Stimulated activated CD4-positive, alpha-beta T cell treated with anti-CD3 and anti-CD28 coated beads, Interleukin-2, amount 100 ng/mL, for 4 hours (primary cell): ENCODE measurements at regions not wholly inside any gene's neighbourhood (a gene's known extent, or its start where the extent isn't known, plus 50 kb on each side); places are given as distances from the start of the nearest gene placed in this dataset.
"Not testable (repeated sequence)": the region's sequence is repeated elsewhere in the genome, so short reads cannot be mapped to it uniquely, and the experiment has no call there.

Source experiments
- DNase-seq: peaks from one replicate; pipeline ENCODE4 v3.0.0-alpha.2; 2020; ENCODE audit warnings: low read depth

DNA sequence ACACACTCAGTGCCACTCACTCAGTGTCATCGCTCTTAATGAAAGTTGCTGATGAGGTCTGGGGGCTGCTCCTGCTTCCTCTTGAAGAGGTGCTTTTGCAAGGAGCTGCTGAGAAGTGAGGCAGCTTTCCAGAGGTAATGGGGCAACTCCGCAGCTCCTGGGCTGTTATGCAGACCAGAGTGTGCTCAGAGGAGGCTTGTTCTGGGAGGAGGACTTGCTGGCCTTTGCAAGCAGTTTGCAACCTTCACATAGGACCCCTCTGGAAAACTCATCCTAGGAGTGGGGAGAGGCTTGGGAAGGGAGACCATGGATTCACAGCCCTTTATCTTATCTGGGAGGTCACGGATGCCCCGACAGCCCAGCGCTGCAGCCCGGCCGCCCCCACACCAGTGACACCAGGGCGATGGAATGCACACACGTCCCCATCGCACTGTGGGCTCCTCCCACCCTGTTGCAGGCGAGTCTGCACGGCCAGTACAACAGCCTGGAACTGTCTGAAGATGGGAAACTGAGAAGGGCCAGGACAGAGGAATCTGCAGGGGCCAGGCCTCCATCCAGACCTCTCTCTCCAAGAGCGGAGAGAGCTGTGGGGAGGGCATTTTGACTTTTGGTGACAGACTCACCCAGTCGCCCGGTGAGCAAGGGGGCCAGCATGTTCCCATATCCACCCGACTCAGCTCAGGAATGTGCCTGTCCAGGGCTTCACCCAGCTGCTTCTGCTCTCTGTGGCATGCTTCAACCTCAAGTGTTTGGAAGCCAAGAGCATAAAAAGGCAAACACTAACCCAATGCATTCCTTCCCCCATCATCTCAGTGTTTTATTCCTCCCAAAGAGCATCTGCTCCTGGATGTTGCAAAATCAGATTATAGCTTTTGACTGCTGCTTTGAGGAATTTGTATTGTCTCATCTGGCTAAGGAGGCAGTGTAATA, 78.6 kb upstream of the ZNF469 start:
- no peak for DNase-seq

DNA sequence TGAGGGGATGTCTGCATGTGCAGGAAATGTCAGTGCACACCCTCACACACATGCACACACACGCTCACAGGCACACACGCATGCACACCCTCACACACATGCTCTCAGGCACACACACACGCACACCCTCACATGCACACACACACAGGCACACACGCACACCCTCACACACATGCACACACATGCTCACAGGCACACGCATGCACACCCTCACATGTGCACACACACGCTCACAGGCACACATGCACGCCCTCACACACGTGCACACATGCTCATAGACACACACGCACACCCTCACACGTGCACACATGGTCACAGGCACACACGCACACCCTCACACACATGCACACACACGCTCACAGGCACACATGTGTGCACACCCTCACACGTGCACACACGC, 77.6 kb upstream of the ZNF469 start:
- DNase-seq, result no peak

- DNase-seq, result no peak
Observed at GRCh38 chr16:88306411-88306810, 76.3 kb upstream of the ZNF469 start.

- DNase-seq, result no peak
Observed at GRCh38 chr16:88306860-88307545, 75.8 kb upstream of the ZNF469 start.

DNA sequence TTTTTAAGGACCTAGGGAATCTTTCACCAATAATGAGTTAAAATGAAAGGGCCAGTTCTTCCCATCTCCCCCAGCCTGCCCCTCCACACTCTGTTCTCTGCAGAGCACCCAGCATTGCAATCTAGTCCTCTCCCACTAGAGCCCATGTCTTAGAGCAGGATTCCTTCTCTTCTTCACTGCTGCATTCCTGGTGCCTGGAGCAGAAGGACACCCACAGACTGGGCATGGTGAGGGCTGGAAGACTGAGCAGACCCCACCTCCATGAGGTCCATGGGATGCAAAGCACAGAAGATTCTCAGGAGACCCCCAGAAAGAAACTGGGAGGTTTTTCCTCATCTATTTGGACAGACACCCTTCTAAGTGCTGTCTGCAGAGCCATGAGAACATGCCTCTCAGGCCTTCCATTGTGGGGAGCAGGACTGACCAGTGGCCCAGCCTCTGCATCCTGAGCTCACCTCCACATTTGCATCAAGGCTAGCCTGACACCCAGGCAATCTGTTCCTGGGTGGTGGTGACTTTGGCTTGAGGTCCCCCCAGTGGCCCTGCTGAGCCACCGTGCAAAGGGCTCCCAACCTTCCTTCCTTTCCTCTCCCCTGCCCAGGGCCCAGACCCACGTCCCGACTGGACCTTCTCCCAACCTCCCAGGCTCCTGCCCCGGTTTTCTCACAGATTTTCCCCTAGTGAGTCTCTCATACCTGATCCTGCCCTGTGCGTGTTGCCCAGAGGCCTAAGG, 74.2 kb upstream of the ZNF469 start:
- DNase-seq, result no peak

DNA sequence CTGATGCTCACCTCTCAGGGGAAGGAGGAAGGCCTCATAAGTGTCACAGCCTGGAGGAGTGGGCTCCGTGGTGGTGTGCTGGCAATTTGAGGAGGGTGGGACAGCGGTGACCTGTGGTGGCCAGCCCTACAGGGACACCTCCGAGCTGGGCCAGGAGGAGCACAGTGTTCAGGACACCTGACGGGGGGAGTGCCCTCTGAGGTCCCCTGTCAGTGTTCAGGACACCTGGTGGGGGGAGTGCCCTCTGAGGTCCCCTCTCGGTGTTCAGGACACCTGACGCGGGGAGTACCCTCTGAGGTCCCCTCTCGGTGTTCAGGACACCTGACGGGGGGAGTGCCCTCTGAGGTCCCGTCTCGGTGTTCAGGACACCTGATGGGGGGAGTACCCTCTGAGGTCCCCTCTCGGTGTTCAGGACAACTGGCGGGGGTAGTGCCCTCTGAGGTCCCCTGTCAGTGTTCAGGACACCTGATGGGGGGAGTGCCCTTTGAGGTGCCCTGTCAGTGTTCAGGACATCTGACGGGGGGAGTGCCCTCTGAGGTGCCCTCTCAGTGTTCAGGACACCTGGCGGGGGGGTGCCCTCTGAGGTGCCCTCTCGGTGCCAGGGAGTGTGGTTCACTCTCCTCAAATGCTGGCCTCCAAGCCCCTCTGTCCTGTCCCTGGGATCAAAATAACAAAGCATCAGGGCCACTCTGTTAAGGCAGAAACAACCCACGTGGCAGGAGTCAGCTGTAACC, 73.4 kb upstream of the ZNF469 start:
- no peak for DNase-seq

DNA sequence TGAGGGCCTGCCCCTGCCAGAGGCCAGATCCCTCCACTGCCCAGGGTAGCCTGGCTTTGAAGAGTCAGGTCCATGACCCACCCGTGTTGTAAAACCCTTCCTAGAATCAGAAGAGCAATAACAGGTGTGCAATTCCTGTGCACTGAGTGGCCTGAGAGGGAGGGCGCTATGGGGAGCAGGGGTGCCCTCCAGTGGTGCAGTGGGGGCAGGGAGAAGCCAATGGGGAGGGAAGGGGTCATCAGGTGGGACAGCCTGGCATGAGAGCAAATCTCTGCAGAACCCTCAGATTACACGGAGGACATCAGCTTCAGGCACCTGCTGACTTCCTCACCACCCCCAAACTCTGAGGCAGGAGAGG, 72.9 kb upstream of the ZNF469 start:
- no peak for DNase-seq

GRCh38 chr16:88310796-88311605, 71.8 kb upstream of the ZNF469 start:
- DNase-seq, result no peak

DNA sequence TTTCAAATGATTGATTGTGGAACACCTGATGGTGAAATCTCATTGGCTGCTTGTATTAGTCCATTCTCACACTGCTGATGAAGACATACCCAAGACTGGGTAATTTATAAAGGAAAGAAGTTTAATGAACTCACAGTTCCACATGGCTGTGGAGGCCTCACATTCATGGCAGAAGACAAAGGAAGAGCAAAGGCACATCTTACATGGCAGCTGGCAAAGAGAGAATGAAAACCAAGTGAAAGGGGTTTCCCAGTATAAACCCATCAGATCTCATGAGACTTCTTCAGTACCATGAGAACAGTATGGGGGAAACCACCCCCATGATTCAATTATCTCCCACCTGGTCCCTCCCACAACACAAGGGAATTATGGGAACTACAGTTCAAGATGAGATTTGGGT, 70.9 kb upstream of the ZNF469 start:
- DNase-seq, result not testable (repeated sequence)

DNA sequence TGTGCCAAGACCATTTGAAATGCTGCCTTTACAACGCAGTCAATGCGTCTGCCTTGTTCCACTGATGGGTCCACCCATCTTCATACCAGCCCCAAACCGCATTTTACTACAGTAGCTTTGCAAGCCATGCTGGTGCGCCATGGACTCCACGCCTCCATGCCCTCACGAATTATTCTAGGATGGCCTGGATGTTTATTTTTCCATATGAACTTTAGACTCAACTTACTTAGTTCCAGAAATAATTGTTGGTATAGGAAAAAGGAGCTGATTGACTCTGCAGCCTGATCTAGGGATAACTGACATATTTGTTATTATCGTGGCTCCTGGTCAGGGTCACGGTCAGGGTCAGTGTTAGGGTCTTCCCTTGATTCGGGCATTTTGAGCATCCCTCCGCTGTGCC, 70.0 kb upstream of the ZNF469 start:
- no peak for DNase-seq

- no peak for DNase-seq
Observed at GRCh38 chr16:88314991-88315542, 67.7 kb upstream of the ZNF469 start.

- no peak for DNase-seq
Observed at GRCh38 chr16:88315543-88316105, 67.1 kb upstream of the ZNF469 start.

GRCh38 chr16:88316151-88316550, 66.6 kb upstream of the ZNF469 start:
- DNase-seq, result no peak

DNA sequence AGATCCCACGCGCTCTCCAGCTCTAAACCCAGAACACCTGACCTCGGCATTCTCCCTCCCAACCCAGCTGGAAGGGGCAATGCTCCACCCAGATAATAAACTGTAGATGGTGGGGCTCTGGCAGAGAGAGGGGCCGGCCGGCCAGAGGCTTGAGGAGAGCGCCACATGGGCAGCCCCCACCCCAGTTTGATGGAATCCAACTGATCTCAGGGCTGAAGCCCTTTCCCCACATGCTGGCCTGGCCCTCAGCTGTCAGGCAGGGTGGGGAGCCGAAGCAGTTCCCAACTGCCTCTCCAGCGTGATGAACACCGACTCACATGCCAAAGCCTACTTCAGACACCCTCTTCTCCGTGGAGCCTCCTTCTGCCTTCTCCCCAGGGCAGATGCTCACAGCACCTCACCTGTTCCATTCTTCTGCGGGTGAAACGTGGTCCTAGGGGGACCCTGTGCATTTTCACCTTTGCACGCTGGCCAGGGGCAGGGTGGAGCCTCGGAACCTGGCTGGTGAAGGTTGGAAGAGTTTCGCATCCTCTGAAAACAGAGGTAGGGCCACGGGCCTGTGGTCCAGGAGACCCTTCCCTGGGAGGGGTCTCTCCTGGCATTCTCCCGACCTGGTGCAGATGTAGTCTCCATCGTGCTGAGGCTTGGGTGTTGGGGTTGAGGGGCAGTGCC, 65.7 kb upstream of the ZNF469 start:
- DNase-seq, result no peak

- DNase-seq, result no peak
Observed at GRCh38 chr16:88317613-88317965, 65.2 kb upstream of the ZNF469 start.

DNA sequence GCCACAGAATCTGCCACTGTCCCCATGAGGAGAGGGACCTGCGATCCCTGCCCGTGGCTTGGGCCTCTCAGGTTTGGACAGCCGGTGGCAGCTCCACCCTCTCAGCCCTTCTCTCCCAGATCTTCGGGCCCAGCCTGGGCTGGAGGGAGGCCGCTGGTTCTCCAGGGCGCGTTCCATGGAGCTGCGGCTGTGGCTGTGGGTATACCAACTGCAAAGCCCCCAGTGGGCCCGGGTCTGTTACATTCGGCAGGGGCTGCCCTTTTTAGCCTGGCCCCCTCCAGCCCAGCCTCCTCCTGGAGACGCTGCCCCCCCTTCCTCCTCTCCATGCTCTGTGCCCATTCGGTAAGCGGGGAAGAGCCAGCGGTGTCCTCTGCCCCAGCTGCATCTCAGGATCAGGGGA, 64.7 kb upstream of the ZNF469 start:
- DNase-seq, result no peak

- no peak for DNase-seq
Observed at GRCh38 chr16:88318521-88318920, 64.2 kb upstream of the ZNF469 start.

- no peak for DNase-seq
Observed at GRCh38 chr16:88319116-88319965, 63.4 kb upstream of the ZNF469 start.

GRCh38 chr16:88320947-88321634, 61.7 kb upstream of the ZNF469 start:
- DNase-seq, result no peak
